Activated CD4-positive, CD25-positive, alpha-beta regulatory T cell (primary cell): ENCODE measurements at regions not wholly inside any gene's neighbourhood (a gene's known extent, or its start where the extent isn't known, plus 50 kb on each side); places are given as distances from the start of the nearest gene placed in this dataset.
"Not testable (repeated sequence)": the region's sequence is repeated elsewhere in the genome, so short reads cannot be mapped to it uniquely, and the experiment has no call there.

Experiments
- DNase-seq, 4 experiments: peaks; one replicate each; lab custom pipeline; 2025; lab: John Stamatoyannopoulos, UW

GRCh38 chr6:134634966-134635365 is 314.9 kb downstream of the ALDH8A1 start:
- DNase-seq: no peak

GRCh38 chr6:134634466-134634865 is 315.4 kb downstream of the ALDH8A1 start:
- no peak for DNase-seq

- DNase-seq: not testable (repeated sequence)
These were observed 315.3 kb upstream of the SGK1 start for GRCh38 chr6:134632982-134633940.

- no peak for DNase-seq
These were observed 314.1 kb upstream of the SGK1 start for GRCh38 chr6:134632024-134632423.

GRCh38 chr6:134631398-134631924 is 313.5 kb upstream of the SGK1 start:
- no peak for DNase-seq

GRCh38 chr6:134630508-134631121 is 312.7 kb upstream of the SGK1 start:
- no peak for DNase-seq

- DNase-seq: no peak
These were observed 310.2 kb upstream of the SGK1 start for GRCh38 chr6:134628154-134628553.

- DNase-seq: no peak
These were observed 309.8 kb upstream of the SGK1 start for GRCh38 chr6:134627707-134628106.

- no peak for DNase-seq
These were observed 308.7 kb upstream of the SGK1 start for GRCh38 chr6:134626589-134626988.

- DNase-seq: no peak
These were observed 308.2 kb upstream of the SGK1 start for GRCh38 chr6:134626086-134626485.

GRCh38 chr6:134624781-134625180 is 306.9 kb upstream of the SGK1 start:
- DNase-seq: no peak

- no peak for DNase-seq
These were observed 305.5 kb upstream of the SGK1 start for GRCh38 chr6:134623401-134623800.

- no peak for DNase-seq
These were observed 304.7 kb upstream of the SGK1 start for GRCh38 chr6:134622382-134623173.

- DNase-seq: no peak
These were observed 303.9 kb upstream of the SGK1 start for GRCh38 chr6:134621858-134622257.

GRCh38 chr6:134619789-134620188 is 301.9 kb upstream of the SGK1 start:
- DNase-seq: no peak

GRCh38 chr6:134619077-134619476 is 301.2 kb upstream of the SGK1 start:
- DNase-seq: no peak

- DNase-seq: no peak
These were observed 296.9 kb upstream of the SGK1 start for GRCh38 chr6:134614606-134615485.

GRCh38 chr6:134612128-134612527 is 294.2 kb upstream of the SGK1 start:
- DNase-seq: not testable (repeated sequence)

GRCh38 chr6:134610411-134610810 is 292.5 kb upstream of the SGK1 start:
- DNase-seq: no peak

GRCh38 chr6:134609716-134610261 is 291.9 kb upstream of the SGK1 start:
- DNase-seq: no peak

- no peak for DNase-seq
These were observed 289.5 kb upstream of the SGK1 start for GRCh38 chr6:134607411-134607810.
